Heart left ventricle (tissue), 13 donors: ENCODE measurements at regions not wholly inside any gene's neighbourhood (a gene's known extent, or its start where the extent isn't known, plus 50 kb on each side); places are given as distances from the start of the nearest gene placed in this dataset.

Source experiments
- CTCF ChIP-seq, 12 donors: fragments of 200-600 bp; sonication (generic) in 4 of 12; IDR thresholded peaks; one replicate each; pipeline versions ENCODE4 v1.5.0 to v1.8.0; 2018 to 2022; ENCODE audit warnings: antibody characterized with exemption in 12 of 12, mild to moderate bottlenecking in 5 of 12
- POLR2A ChIP-seq, 2 donors: fragments of 450-650 bp; IDR thresholded peaks; one replicate each; pipeline ENCODE4 v1.6.1; 2017; ENCODE audit warnings: antibody characterized with exemption in 2 of 2, mild to moderate bottlenecking in 2 of 2, moderate library complexity in 2 of 2
- donor health status: ischemic (EF 13 %, LVEDD 7.1; RV severe dilation, severe dysfunction).
- donor health status: DM: no; HTN: yes; CAD: no.
- donor health status: DM: no; HTN: no; CAD: no.
- donor health status: ischemic (EF 25% LVEDD 6.9; RV normal size, moderate dysfunction).
- donor health status: ischemic (EF 25% LVEDD 5.7; RV mildly dilated, moderate dysfunction).
- donor health status: ischemic (EF 35%, LVEDD 5.7; RV mildly dilated, moderate dysfunction).
- donor health status: nonischemic (EF 11% LVEDD 7.7; RV severe dilation, severe dysfunction).
- donor health status: DM: yes; HTN: yes; CAD: no.
- donor health status: PGD.
- donor health status: ischemic (EF 29% LVEDD 5.4; RV normal size, mild dysfunction).
- donor health status: nonischemic (EF 23%, LVEDD 6.1; RV moderate dilation, normal function).

GRCh38 chr20:59391975-59392374 is 91.6 kb downstream of the EDN3 start:
- TF ChIP-seq CTCF (IDR thresholded peaks at IDR 0.05) (no peak), POLR2A (IDR thresholded peaks at IDR 0.05) (no peak)
